ENCODE measurements at regions not wholly inside any gene's neighbourhood (a gene's known extent, or its start where the extent isn't known, plus 50 kb on each side); places are given as distances from the start of the nearest gene placed in this dataset.
"Not testable (repeated sequence)": the region's sequence is repeated elsewhere in the genome, so short reads cannot be mapped to it uniquely, and the experiment has no call there.

DNA sequence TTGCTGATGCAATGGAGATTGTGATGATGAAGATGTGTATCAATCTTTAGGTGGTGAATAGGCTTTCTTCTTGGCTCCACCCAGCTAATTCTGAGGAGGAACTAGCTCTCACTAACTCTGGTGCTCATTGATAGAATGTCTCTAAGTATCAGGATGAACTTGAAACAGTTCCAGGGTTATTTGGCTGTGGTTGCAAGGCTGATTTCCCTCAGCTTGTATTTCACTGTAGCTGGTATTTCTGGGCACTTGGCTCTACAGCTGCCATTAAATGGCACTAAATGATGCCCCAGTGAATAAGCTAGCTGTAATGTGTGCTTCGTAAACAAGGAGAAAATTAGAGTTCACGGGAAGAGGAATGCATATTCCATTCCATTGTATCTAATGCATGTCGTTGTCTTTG lies 241.2 kb downstream of the RPIA start:
- DNase-seq: no peak

- no peak for DNase-seq
Observed at GRCh38 chr2:88933091-88933490, 241.6 kb downstream of the RPIA start.

DNA sequence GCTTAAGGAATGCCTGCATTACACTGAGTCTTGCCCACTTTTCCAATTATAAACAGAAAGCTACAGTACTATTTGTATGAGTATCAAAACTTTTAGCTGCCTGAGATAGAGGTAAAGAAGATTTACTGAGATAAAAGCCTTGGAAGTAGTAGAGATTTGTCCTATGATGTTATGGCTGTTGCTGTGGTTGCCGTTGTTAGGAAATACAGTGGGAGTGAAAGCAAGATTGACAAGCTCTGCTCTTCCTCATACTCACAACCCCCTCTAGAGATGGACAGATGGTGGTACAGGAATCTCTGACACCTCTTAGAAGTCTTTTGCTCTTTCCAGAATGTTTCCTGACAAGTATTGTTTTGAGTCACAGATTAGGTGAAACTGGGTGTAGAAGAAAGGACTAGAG lies 242.5 kb downstream of the RPIA start:
- DNase-seq: no peak

- not testable (repeated sequence) for DNase-seq
Observed at GRCh38 chr2:88941178-88941577, 249.7 kb downstream of the RPIA start.

DNA sequence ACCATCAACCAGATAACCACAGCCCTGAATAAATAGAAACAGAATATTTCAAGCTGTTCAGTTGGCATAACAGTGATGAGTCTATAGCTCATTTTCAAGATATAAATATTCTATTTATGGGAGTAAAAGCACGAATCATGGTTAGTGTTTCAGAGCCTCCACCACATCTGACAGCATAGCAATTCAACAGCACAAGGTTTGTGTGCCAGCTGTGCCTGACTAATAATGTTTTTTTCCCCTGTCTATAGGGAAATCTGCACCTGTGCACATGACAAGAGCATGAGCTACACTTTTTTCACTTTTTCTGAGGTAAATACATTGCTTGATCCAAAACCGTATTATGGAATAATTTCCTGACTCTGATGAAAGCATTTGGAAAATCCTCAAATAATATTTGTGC lies 251.3 kb downstream of the RPIA start:
- no peak for DNase-seq

GRCh38 chr2:88949336-88949735 lies 257.9 kb downstream of the RPIA start:
- no peak for DNase-seq

DNA sequence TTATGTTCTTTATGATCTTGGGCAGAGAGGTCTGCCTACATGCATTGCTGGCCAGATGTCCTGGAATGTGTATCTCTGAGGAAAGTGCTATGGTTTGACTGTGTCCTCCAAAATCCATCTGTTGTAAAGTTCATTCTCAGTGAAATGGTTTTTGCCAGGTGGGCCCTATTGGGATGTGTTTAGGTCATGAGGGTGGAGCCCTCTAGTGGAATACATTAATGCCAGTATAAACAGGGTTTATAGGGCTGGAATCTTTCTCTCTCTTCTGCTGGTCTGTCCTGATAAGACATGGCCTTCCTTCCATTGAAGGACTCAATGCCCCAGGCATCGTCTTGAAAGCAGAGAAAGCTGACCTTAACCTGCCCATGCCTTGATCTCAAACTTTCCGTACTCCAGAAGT lies 258.5 kb downstream of the RPIA start:
- DNase-seq: no peak

GRCh38 chr2:88955607-88956006 lies 264.1 kb downstream of the RPIA start:
- no peak for DNase-seq

- DNase-seq: no peak
Observed at GRCh38 chr2:88959480-88960204, 268.2 kb downstream of the RPIA start.

DNA sequence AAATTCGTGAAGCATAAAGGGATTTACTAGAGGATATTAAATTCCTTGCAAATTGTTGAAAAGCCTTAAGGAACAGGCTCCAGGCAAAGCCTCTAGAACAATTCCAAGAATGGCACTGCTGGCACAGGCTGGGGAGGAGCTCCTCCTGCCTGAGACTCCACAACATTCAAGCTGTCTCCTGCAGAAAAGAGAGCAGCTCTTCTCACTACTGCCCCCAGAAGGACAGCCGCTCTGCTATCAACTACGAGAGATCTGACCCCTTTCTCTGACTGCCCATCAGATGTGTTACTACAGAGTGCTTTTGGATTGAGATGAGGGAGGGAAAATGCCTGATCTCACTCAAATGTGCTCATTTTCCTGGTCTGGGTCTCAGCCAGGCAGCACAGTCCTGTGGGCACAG lies 269.9 kb downstream of the RPIA start:
- DNase-seq: not testable (repeated sequence)

DNA sequence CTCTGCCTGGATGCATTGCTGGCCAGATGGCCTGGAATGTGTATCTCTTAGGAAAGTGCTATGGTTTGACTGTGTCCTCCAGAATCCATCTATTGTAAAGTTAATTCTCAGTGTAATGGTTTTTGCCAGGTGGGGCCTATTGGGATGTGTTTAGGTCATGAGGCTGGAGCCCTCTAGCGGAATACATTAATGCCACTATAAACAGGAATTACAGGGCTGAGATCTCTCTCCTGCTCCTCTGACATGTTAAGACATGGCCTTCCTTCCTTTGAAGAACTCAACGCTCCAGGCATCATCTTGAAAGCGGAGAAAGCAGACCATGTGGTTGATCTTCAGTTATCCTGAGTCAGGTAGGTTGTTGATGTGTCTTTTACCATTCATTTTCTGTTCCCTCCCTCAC lies 276.4 kb downstream of the RPIA start:
- DNase-seq: no peak

DNA sequence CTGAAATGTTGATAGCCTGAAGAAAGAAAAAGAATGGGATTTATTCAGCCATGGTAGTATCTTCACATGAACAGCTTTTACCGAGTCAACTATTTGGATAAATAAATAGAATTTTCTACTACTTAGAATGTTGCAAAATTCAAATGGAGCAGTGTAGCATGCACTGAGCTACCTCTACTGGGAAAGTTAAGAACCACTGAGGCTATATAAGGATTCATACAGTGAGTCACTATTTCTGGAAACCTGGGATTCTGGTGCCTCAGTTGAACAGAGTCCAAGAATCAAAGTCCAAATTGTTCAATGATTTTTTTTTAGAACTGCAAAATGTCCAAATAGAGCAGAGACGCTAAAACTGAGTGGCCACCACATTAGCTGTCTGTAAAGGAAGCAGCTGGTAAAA lies 286.5 kb downstream of the RPIA start:
- DNase-seq: not testable (repeated sequence)

DNA sequence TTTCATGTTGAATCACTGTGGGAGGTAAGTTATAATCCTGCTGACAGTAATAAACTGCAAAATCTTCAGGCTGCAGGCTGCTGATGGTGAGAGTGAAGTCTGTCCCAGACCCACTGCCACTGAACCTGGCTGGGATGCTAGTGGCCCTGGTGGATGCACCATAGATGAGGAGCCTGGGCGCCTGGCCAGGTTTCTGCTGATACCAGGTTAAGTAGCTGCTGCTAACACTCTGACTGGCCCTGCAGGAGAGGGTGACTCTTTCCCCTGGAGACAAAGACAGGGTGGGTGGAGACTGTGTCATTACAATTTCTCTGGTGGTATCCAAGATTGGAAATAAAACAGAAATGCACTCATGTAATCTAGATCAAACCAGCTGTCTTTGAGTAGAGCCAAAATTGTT lies 287.0 kb downstream of the RPIA start:
- DNase-seq: peak; percentile 32

GRCh38 chr2:88984079-88984478 lies 292.6 kb downstream of the RPIA start:
- not testable (repeated sequence) for DNase-seq

DNA sequence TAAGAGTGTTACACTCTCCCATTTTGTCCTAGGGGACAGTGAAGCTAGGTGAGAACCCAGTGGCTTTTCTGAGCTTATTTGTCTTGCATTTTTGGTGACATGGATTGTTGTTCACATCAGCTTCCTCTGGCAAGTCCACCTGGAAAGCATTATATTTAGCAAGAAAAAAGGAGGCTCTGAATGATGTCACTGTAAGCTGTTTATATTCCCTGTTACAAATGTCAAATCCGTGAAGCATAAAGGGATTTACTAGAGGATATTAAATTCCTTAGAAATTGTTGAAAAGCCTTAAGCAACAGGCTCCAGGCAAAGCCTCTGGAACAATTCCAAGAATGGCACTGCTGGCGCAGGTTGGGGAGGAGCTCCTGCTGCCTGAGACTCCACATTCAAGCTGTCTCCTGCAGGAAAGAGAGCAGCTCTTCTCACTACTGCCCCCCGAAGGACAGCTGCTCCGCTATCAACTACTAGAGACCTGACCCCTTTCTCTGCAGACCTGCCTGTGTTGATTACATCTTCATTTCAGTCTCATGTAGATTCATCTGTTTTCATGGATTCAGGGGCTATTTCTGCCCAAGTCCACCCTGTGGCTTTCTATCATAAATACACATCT lies 295.4 kb downstream of the RPIA start:
- DNase-seq: not testable (repeated sequence)

DNA sequence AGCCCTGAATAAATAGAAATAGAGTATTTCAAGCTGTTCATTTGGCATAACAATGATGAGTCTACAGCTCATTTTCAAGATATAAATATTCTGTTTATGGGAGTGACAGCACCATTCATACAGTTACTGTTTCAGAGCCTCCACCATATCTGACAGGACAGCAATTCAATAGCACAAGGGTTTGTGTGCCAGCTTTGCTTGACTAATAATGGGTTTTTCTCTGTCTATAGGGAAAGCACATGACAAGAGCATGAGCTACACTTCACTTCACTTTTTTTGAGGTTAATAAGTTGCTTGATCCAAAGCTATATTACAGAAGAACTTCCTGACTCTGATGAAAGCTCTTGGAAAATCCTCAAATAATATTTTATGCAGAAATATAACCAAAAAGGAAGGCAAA lies 297.1 kb downstream of the RPIA start:
- not testable (repeated sequence) for DNase-seq

GRCh38 chr2:88992819-88993218 lies 301.3 kb downstream of the RPIA start:
- DNase-seq: not testable (repeated sequence)

DNA sequence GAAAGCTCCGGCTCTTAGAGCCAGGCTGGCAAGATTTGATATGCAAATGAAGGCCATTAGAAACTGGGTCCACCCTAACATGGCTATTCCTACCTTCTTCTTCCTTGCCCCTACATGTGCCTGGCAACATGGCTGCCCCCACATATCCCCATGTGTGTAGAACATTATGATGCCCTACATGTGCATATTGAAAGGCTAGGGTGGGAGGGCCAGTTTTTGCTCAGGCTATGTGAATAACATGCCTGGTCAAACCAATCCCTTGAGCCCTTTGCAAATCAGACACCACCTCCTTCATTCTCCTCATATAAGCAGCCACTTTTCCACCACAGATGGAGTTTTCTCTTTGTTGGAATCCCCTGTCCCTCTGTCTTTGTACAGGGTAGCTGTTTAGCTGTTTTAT lies 303.4 kb downstream of the RPIA start:
- not testable (repeated sequence) for DNase-seq

- not testable (repeated sequence) for DNase-seq
Observed at GRCh38 chr2:88996588-88996987, 305.1 kb downstream of the RPIA start.

DNA sequence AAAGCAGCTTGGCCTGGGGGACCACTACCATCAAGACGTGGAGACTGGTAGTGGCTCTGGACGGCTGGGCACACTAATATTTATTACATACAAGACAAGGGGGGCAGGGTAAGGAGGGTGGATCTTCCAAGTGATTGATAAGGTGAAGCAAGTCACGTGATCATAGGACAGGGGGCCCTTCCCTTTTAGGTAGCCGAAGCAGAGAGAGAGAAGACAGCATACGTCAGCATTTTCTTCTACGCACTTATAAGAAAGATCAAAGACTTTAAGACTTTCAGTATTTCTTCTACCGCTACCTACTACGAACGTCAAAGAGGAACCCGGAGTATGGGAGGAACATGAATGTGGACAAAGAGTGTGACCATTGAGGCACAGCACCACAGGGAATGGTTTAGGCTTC lies 307.9 kb downstream of the RPIA start:
- no peak for DNase-seq

GRCh38 chr2:89000235-89000634 lies 308.8 kb downstream of the RPIA start:
- DNase-seq: no peak

GRCh38 chr2:89004238-89004637 lies 312.8 kb downstream of the RPIA start:
- DNase-seq: not testable (repeated sequence)

- DNase-seq: not testable (repeated sequence)
Observed at GRCh38 chr2:89020566-89020965, 329.1 kb downstream of the RPIA start.

GRCh38 chr2:89026296-89026695 lies 334.8 kb downstream of the RPIA start:
- DNase-seq: not testable (repeated sequence)

- not testable (repeated sequence) for DNase-seq
Observed at GRCh38 chr2:89027115-89027514, 335.6 kb downstream of the RPIA start.

Data from NCI-H2081 treated with DMSO at 0.1 percent for 48 hours (cell line).